ENCODE measurements at regions not wholly inside any gene's neighbourhood (a gene's known extent, or its start where the extent isn't known, plus 50 kb on each side); places are given as distances from the start of the nearest gene placed in this dataset.

- TF ChIP-seq CTCF (IDR thresholded peaks at IDR 0.05; ENCODE audit: low read depth, low read length) = no peak
- no peak overlapping the region for H3K4me3 ChIP-seq (replicated peaks in 1 of 2; ENCODE audit: low read depth in 2 of 2, low read length in 2 of 2)
- peak in 1 of 2 donors; percentile 41 for DNase-seq (ENCODE audit: low read depth in 2 of 2)
Measured at GRCh38 chr7:54810401-54810800, 51.4 kb upstream of the SEC61G start.

- H3K4me3 ChIP-seq (replicated peaks in 1 of 2; ENCODE audit: low read depth in 2 of 2, low read length in 2 of 2) = no peak overlapping the region
- DNase-seq (ENCODE audit: low read depth in 2 of 2) = peak; percentile 67 to 88
- no peak for TF ChIP-seq CTCF (IDR thresholded peaks at IDR 0.05; ENCODE audit: low read depth, low read length)
Measured at GRCh38 chr7:54811041-54811845, 52.2 kb upstream of the SEC61G start.

GRCh38 chr7:54811846-54812254 lies 52.8 kb upstream of the SEC61G start:
- no peak for TF ChIP-seq CTCF (IDR thresholded peaks at IDR 0.05; ENCODE audit: low read depth, low read length)
- DNase-seq (ENCODE audit: low read depth in 2 of 2) = peak; percentile 53 to 69
- H3K4me3 ChIP-seq (replicated peaks in 1 of 2; ENCODE audit: low read depth in 2 of 2, low read length in 2 of 2) = no peak overlapping the region

GRCh38 chr7:54812756-54813322 lies 53.8 kb upstream of the SEC61G start:
- TF ChIP-seq CTCF (IDR thresholded peaks at IDR 0.05; ENCODE audit: low read depth, low read length) = no peak
- no peak overlapping the region for H3K4me3 ChIP-seq (replicated peaks in 1 of 2; ENCODE audit: low read depth in 2 of 2, low read length in 2 of 2)
- no peak for DNase-seq (ENCODE audit: low read depth in 2 of 2)

- TF ChIP-seq CTCF (IDR thresholded peaks at IDR 0.05; ENCODE audit: low read depth, low read length) = no peak
- DNase-seq (ENCODE audit: low read depth in 2 of 2) = no peak
- no peak overlapping the region for H3K4me3 ChIP-seq (replicated peaks in 1 of 2; ENCODE audit: low read depth in 2 of 2, low read length in 2 of 2)
Measured at GRCh38 chr7:54813398-54813797, 54.4 kb upstream of the SEC61G start.

GRCh38 chr7:54814401-54814800 lies 55.4 kb upstream of the SEC61G start:
- no peak for DNase-seq (ENCODE audit: low read depth in 2 of 2)

More at GRCh38 chr7:54814401-54814800, 55.4 kb upstream of the SEC61G start:
- no peak for TF ChIP-seq CTCF (IDR thresholded peaks at IDR 0.05; ENCODE audit: low read depth, low read length)
- H3K4me3 ChIP-seq (replicated peaks in 1 of 2; ENCODE audit: low read depth in 2 of 2, low read length in 2 of 2) = no peak overlapping the region
